GM19238 (cell line): ENCODE measurements at regions not wholly inside any gene's neighbourhood (a gene's known extent, or its start where the extent isn't known, plus 50 kb on each side); places are given as distances from the start of the nearest gene placed in this dataset.

Experiments used
- DNase-seq: peaks from one replicate; pipeline ENCODE4 v3.0.0; 2011; ENCODE audit warnings: low spot score; ENCODE audit not compliant: insufficient read length

GRCh38 chr7:41803569-41803968, 100.7 kb upstream of the INHBA start:
- no peak for DNase-seq

GRCh38 chr7:41796331-41796730, 93.4 kb upstream of the INHBA start:
- no peak for DNase-seq

GRCh38 chr7:41795276-41795833, 92.5 kb upstream of the INHBA start:
- no peak for DNase-seq

GRCh38 chr7:41793556-41793955, 90.7 kb upstream of the INHBA start:
- DNase-seq: no peak

GRCh38 chr7:41792120-41792519, 89.2 kb upstream of the INHBA start:
- DNase-seq: no peak

GRCh38 chr7:41788556-41788955, 85.7 kb upstream of the INHBA start:
- no peak for DNase-seq

- no peak for DNase-seq
Observed at GRCh38 chr7:41787651-41788350, 84.9 kb upstream of the INHBA start.

- no peak for DNase-seq
Observed at GRCh38 chr7:41786944-41787343, 84.1 kb upstream of the INHBA start.

GRCh38 chr7:41786404-41786803, 83.5 kb upstream of the INHBA start:
- no peak for DNase-seq

- DNase-seq: no peak
Observed at GRCh38 chr7:41785840-41786239, 83.0 kb upstream of the INHBA start.

GRCh38 chr7:41785265-41785664, 82.4 kb upstream of the INHBA start:
- no peak for DNase-seq

- no peak for DNase-seq
Observed at GRCh38 chr7:41779918-41780317, 77.0 kb upstream of the INHBA start.

GRCh38 chr7:41777894-41778596, 75.2 kb upstream of the INHBA start:
- DNase-seq: no peak

- DNase-seq: no peak
Observed at GRCh38 chr7:41774966-41775365, 72.1 kb upstream of the INHBA start.

- no peak for DNase-seq
Observed at GRCh38 chr7:41773756-41774155, 70.9 kb upstream of the INHBA start.

GRCh38 chr7:41771717-41772116, 68.8 kb upstream of the INHBA start:
- DNase-seq: no peak

GRCh38 chr7:41769162-41769561, 66.3 kb upstream of the INHBA start:
- no peak for DNase-seq

- no peak for DNase-seq
Observed at GRCh38 chr7:41763626-41764025, 60.7 kb upstream of the INHBA start.

GRCh38 chr7:41762641-41763040, 59.8 kb upstream of the INHBA start:
- no peak for DNase-seq

GRCh38 chr7:41760293-41760692, 57.4 kb upstream of the INHBA start:
- DNase-seq: no peak

- no peak for DNase-seq
Observed at GRCh38 chr7:41758321-41758720, 55.4 kb upstream of the INHBA start.

GRCh38 chr7:41756650-41757182, 53.8 kb upstream of the INHBA start:
- no peak for DNase-seq

- no peak for DNase-seq
Observed at GRCh38 chr7:41755096-41755495, 52.2 kb upstream of the INHBA start.
